PC-3 (cell line): ENCODE measurements at regions not wholly inside any gene's neighbourhood (a gene's known extent, or its start where the extent isn't known, plus 50 kb on each side); places are given as distances from the start of the nearest gene placed in this dataset.

Source experiments
- ATAC-seq: fragments of 200-7000 bp; cut with Tn5 transposase; 2 replicates; pipeline ENCODE4 v1.9.1; 2020; ENCODE audit warnings: mild to moderate bottlenecking, moderate library complexity
- BruUV-seq: library from RNA; stranded (reverse); fragments of 400-500 nt; replicated peaks from 2 replicates; lab custom pipeline; 2021; lab: Mats Ljungman, UMichigan
- CTCF ChIA-PET: fragments of 300-600 bp; sonication (Branson Sonifier 250); formaldehyde crosslinking; loops from one replicate; lab custom pipeline; 2022; ENCODE audit warnings: antibody characterized with exemption; lab: Charles Lee
- POLR2A ChIA-PET: fragments of 300-600 bp; sonication (Branson Sonifier 250); formaldehyde crosslinking; loops from one replicate; lab custom pipeline; 2022; ENCODE audit warnings: antibody characterized with exemption; ENCODE audit not compliant: unreplicated experiment; lab: Charles Lee
- DNase-seq: peaks from one replicate; pipeline ENCODE4 v3.0.0-alpha.2; 2015
- H2AFZ ChIP-seq: fragments of 300-600 bp; sonication (generic); 2 replicates; pipeline ENCODE4 v1.6.0; 2016; ENCODE audit warnings: antibody characterized with exemption, low read length
- H3F3A ChIP-seq: fragments of 300-600 bp; sonication (generic); one replicate; pipeline ENCODE4 v1.6.0; 2017; ENCODE audit warnings: antibody characterized with exemption, low read length, control low read depth, mild to moderate bottlenecking; ENCODE audit not compliant: unreplicated experiment
- H3K27ac ChIP-seq: fragments of 300-600 bp; sonication (generic); 2 replicates; pipeline ENCODE4 v1.5.1; 2016; ENCODE audit warnings: mild to moderate bottlenecking, low read length
- H3K27me3 ChIP-seq: fragments of 300-600 bp; sonication (generic); 2 replicates; pipeline ENCODE4 v1.6.1; 2016; ENCODE audit warnings: low read length, mixed read lengths
- H3K36me3 ChIP-seq: fragments of 300-600 bp; sonication (generic); 2 replicates; pipeline ENCODE4 v1.6.1; 2016; ENCODE audit warnings: low read depth, mixed run types, low read length, mixed read lengths
- H3K4me1 ChIP-seq: fragments of 300-600 bp; sonication (generic); 2 replicates; pipeline ENCODE4 v1.5.1; 2016; ENCODE audit warnings: low read length; ENCODE audit not compliant: insufficient read depth
- H3K4me2 ChIP-seq: fragments of 300-600 bp; sonication (generic); 2 replicates; pipeline ENCODE4 v1.6.0; 2016; ENCODE audit warnings: low read length
- H3K4me3 ChIP-seq: fragments of 300-600 bp; sonication (generic); 2 replicates; pipeline ENCODE4 v1.5.1; 2016; ENCODE audit warnings: mild to moderate bottlenecking, low read length, mixed read lengths
- H3K79me2 ChIP-seq: fragments of 300-600 bp; sonication (generic); 2 replicates; pipeline ENCODE4 v1.6.1; 2017; ENCODE audit warnings: low read length, mixed read lengths
- H3K9ac ChIP-seq: fragments of 300-600 bp; sonication (generic); 2 replicates; pipeline ENCODE4 v1.6.0; 2016; ENCODE audit warnings: mild to moderate bottlenecking, low read length
- H3K9me2 ChIP-seq: fragments of 300-600 bp; sonication (generic); replicated peaks from 2 replicates; pipeline ENCODE4 v1.6.1; 2016; ENCODE audit warnings: mixed run types, low read length, mixed read lengths
- H3K9me3 ChIP-seq: fragments of 300-600 bp; sonication (generic); 2 replicates; pipeline ENCODE4 v1.6.1; 2016; ENCODE audit warnings: low read length, mixed read lengths
- H4K20me1 ChIP-seq: fragments of 300-600 bp; sonication (generic); 2 replicates; pipeline ENCODE4 v1.6.1; 2016; ENCODE audit warnings: low read length, mixed read lengths
- CTCF ChIP-seq: fragments of 300-600 bp; sonication (generic); conservative IDR thresholded peaks from 2 replicates; pipeline ENCODE4 v1.5.1; 2017; ENCODE audit warnings: antibody characterized with exemption, low read depth, mild to moderate bottlenecking, low read length
- EZH2 ChIP-seq: fragments of 300-600 bp; sonication (generic); IDR thresholded peaks from one replicate; pipeline ENCODE4 v1.6.1; 2017; ENCODE audit warnings: antibody characterized with exemption, mild to moderate bottlenecking, low read length; ENCODE audit not compliant: unreplicated experiment
- EZH2phosphoT487 ChIP-seq: fragments of 300-600 bp; sonication (generic); IDR thresholded peaks from 2 replicates; pipeline ENCODE4 v1.6.1; 2018; ENCODE audit warnings: mild to moderate bottlenecking, antibody characterized with exemption, low read length, borderline replicate concordance
- intact Hi-C: fragments of 100-400 bp; cut with micrococcal nuclease; formaldehyde crosslinking; loops from 2 replicates; pipeline ENCODE4 v1.9.0; 2023

GRCh38 chr5:104967806-104968410 lies 1405.3 kb upstream of the NUDT12 start:
- ChIA-PET POLR2A (no interaction called here), CTCF (interaction anchor here (0.6 kb wide), 1 partner anchor 595 kb away, joined by 4 read pairs; no protein-coding TSS in a partner anchor)
- intact Hi-C loops: no loop called here

GRCh38 chr5:104965006-104965405 lies 1402.4 kb upstream of the NUDT12 start:
- H3K27ac ChIP-seq: no peak overlapping the region
- TF ChIP-seq EZH2 (no peak), CTCF (no peak)
- no peak overlapping the region for H3K4me2 ChIP-seq
- no peak for ATAC-seq
- intact Hi-C loops: no loop called here
- H2AFZ ChIP-seq: no peak overlapping the region
- no peaks in the 10 kb centered on the region for H3K79me2 ChIP-seq
- no peaks in the 10 kb centered on the region for H3F3A ChIP-seq
- peaks cover 11% of the 10 kb centered on the region for H3K4me1 ChIP-seq
- no peaks in the 10 kb centered on the region for H3K9me3 ChIP-seq
- no peak overlapping the region for H3K9ac ChIP-seq
- H3K36me3 ChIP-seq: no peaks in the 10 kb centered on the region
- ChIA-PET CTCF (no interaction called here), POLR2A (no interaction called here)
- H4K20me1 ChIP-seq: no peaks in the 10 kb centered on the region
- H3K4me3 ChIP-seq: no peak overlapping the region
- BruUV-seq: no TSS peak
- no peaks in the 10 kb centered on the region for H3K27me3 ChIP-seq
- no peak for DNase-seq
- H3K9me2 ChIP-seq: no peaks in the 10 kb centered on the region

More at GRCh38 chr5:104967806-104968410, 1405.3 kb upstream of the NUDT12 start:
- Histone ChIP-seq H3K27ac (no peak overlapping the region), H3F3A (no peaks in the 10 kb centered on the region), H3K27me3 (no peaks in the 10 kb centered on the region), H3K79me2 (no peaks in the 10 kb centered on the region), H3K4me2 (no peak overlapping the region), H3K9me3 (no peaks in the 10 kb centered on the region), H3K4me3 (no peak overlapping the region), H4K20me1 (no peaks in the 10 kb centered on the region), H2AFZ (no peak overlapping the region), H3K36me3 (no peaks in the 10 kb centered on the region), H3K9me2 (no peaks in the 10 kb centered on the region), H3K9ac (no peak overlapping the region), H3K4me1 (peaks cover 11% of the 10 kb centered on the region)
- no peak for TF ChIP-seq CTCF
- TF ChIP-seq EZH2phosphoT487: no peak
- no peak for TF ChIP-seq EZH2
- ATAC-seq (peak; percentile 53; the same call in 1 of the 2 replicates), DNase-seq (peak; percentile 64)
- BruUV-seq: no TSS peak

- no peak overlapping the region for H3K9ac ChIP-seq
- no peak overlapping the region for H3K4me2 ChIP-seq
- H3K4me3 ChIP-seq: no peak overlapping the region
- ChIA-PET CTCF (interaction anchor here (0.7 kb wide), 1 partner anchor 55 kb away, joined by 3 read pairs; no protein-coding TSS in a partner anchor), POLR2A (no interaction called here)
- H3K4me1 ChIP-seq: no peaks in the 10 kb centered on the region
- no TSS peak for BruUV-seq
- DNase-seq: no peak
- no peaks in the 10 kb centered on the region for H4K20me1 ChIP-seq
- intact Hi-C loops: no loop called here
- no peak for TF ChIP-seq EZH2phosphoT487
- TF ChIP-seq EZH2: no peak
- no peak for TF ChIP-seq CTCF
- no peak for ATAC-seq
- no peaks in the 10 kb centered on the region for H3K9me3 ChIP-seq
- no peak overlapping the region for H3K27ac ChIP-seq
- H3K9me2 ChIP-seq: no peaks in the 10 kb centered on the region
- H2AFZ ChIP-seq: no peak overlapping the region
- H3F3A ChIP-seq: no peaks in the 10 kb centered on the region
- no peaks in the 10 kb centered on the region for H3K79me2 ChIP-seq
- H3K36me3 ChIP-seq: no peaks in the 10 kb centered on the region
- no peaks in the 10 kb centered on the region for H3K27me3 ChIP-seq
Measured at GRCh38 chr5:104955479-104955878, 1392.9 kb upstream of the NUDT12 start.
